Adrenal gland (tissue), 9 donors: ENCODE measurements at regions not wholly inside any gene's neighbourhood (a gene's known extent, or its start where the extent isn't known, plus 50 kb on each side); places are given as distances from the start of the nearest gene placed in this dataset.

Experiments used
- DNase-seq, 7 donors: peaks; one replicate each; pipeline ENCODE4 v3.0.0-alpha.2; 2019 to 2020
- H3K27ac ChIP-seq, 5 donors: fragments of 200-600 bp; sonication (generic) in 4 of 5; 1 replicate in 3 of 5; 2 replicates in 2 of 5; pipeline versions ENCODE4 v1.5.1 to v1.8.0; 2016 to 2020; ENCODE audit warnings: mild to moderate bottlenecking in 1 of 5
- H3K27me3 ChIP-seq: fragments of 200-600 bp; 2 replicates; pipeline ENCODE4 v1.8.0; 2021
- H3K36me3 ChIP-seq, 2 donors: fragments of 200-600 bp; replicated peaks in 1 of 2; 1 replicate in 1 of 2; 2 replicates in 1 of 2; pipeline versions ENCODE4 v1.5.1 to v1.8.0; 2018 to 2022
- H3K4me1 ChIP-seq, 2 donors: fragments of 200-600 bp; replicated peaks in 1 of 2; 1 replicate in 1 of 2; 2 replicates in 1 of 2; pipeline versions ENCODE4 v1.5.1 to v1.8.0; 2018 to 2021
- H3K4me3 ChIP-seq, 4 donors: fragments of 200-600 bp; sonication (generic) in 3 of 4; one replicate each; pipeline ENCODE4 v1.5.1; 2016 to 2018
- H3K9me3 ChIP-seq, 3 donors: fragments of 200-600 bp; sonication (generic) in 1 of 3; replicated peaks in 1 of 3; 1 replicate in 2 of 3; 2 replicates in 1 of 3; pipeline versions ENCODE4 v1.5.1 to v1.8.0; 2016 to 2021
- CTCF ChIP-seq, 6 experiments: fragments of 450-650 bp in 4 of 6; fragments of 200-600 bp in 2 of 6; sonication (generic) in 1 of 6; IDR thresholded peaks; 1 replicate in 5 of 6; 2 replicates in 1 of 6; pipeline versions ENCODE4 v1.5.1 to v1.8.0; 2016 to 2021; ENCODE audit warnings: antibody characterized with exemption in 6 of 6, mild to moderate bottlenecking in 2 of 6, moderate library complexity in 1 of 6
- POLR2A ChIP-seq, 2 donors: fragments of 450-650 bp; IDR thresholded peaks; one replicate each; pipeline ENCODE4 v1.6.1; 2017; ENCODE audit warnings: antibody characterized with exemption in 2 of 2, mild to moderate bottlenecking in 2 of 2, moderate library complexity in 1 of 2
- WGBS, 4 donors: extraction: QIAGEN DNeasy Blood & Tissue Kit in 2 of 4; methylation state at CpG; one replicate each; pipeline versions ENCODE4 v1.1.5 to v1.1.7; 2013 to 2017; 5-methylcytosine and 5-hydroxymethylcytosine counted together
- intact Hi-C, 2 donors: fragments of 100-400 bp; cut with DNase I; formaldehyde crosslinking; loops; one replicate each; pipeline versions ENCODE4 v1.14.1 to v1.15.0; 2022 to 2023
- donor health status: healthy with polysubstance abuse.
- donor health status: Bipolar disorder and iron deficiency.
- donor health status: DM: yes; HTN: yes; CAD: no.
- donor health status: DM: no; HTN: no; CAD: no.
- donor health status: DM: no; HTN: no; CAD: no.

GRCh38 chr6:163655217-163656121 is 241.0 kb downstream of the QKI start:
- no peak for TF ChIP-seq POLR2A (IDR thresholded peaks at IDR 0.05)
- no peak for TF ChIP-seq CTCF (IDR thresholded peaks at IDR 0.05)
- peak in 1 of 7 donors; percentile 5 for DNase-seq
- Histone ChIP-seq H3K36me3 (no peaks in the 10 kb centered on the region), H3K4me1 (no peaks in the 10 kb centered on the region), H3K27me3 (no peaks in the 10 kb centered on the region), H3K27ac (no peak overlapping the region), H3K4me3 (no peak overlapping the region), H3K9me3 (no peaks in the 10 kb centered on the region)
- 74 to 85% (median 84%) methylated on average over 7 of the region's 7 CpGs for WGBS, 4 donors
- intact Hi-C loops, result no loop called here

GRCh38 chr6:163651915-163652668 is 237.6 kb downstream of the QKI start:
- Histone ChIP-seq H3K27ac (no peak overlapping the region), H3K27me3 (no peaks in the 10 kb centered on the region), H3K4me3 (no peak overlapping the region), H3K4me1 (no peaks in the 10 kb centered on the region), H3K36me3 (no peaks in the 10 kb centered on the region), H3K9me3 (no peaks in the 10 kb centered on the region)
- TF ChIP-seq CTCF (IDR thresholded peaks at IDR 0.05), result no peak
- no peak for TF ChIP-seq POLR2A (IDR thresholded peaks at IDR 0.05)
- WGBS, 4 donors, result 82 to 89% (median 87%) methylated on average over 7 of the region's 7 CpGs
- intact Hi-C loops, result no loop called here
- peak in 1 of 7 donors; percentile 23 for DNase-seq

- intact Hi-C loops, result no loop called here
- H3K4me1 ChIP-seq, result no peaks in the 10 kb centered on the region
- no peaks in the 10 kb centered on the region for H3K27me3 ChIP-seq
- H3K4me3 ChIP-seq, result no peak overlapping the region
- no peaks in the 10 kb centered on the region for H3K36me3 ChIP-seq
- TF ChIP-seq CTCF (IDR thresholded peaks at IDR 0.05) (no peak), POLR2A (IDR thresholded peaks at IDR 0.05) (no peak)
- H3K9me3 ChIP-seq, result no peaks in the 10 kb centered on the region
- 83 to 92% (median 87%) methylated on average over 3 of the region's 3 CpGs for WGBS, 4 donors
- no peak overlapping the region for H3K27ac ChIP-seq
- no peak for DNase-seq
Measured at GRCh38 chr6:163651426-163651825, 236.9 kb downstream of the QKI start.

GRCh38 chr6:163648868-163649267 is 234.3 kb downstream of the QKI start:
- H3K9me3 ChIP-seq, result no peaks in the 10 kb centered on the region
- no peak overlapping the region for H3K4me3 ChIP-seq
- H3K27me3 ChIP-seq, result no peaks in the 10 kb centered on the region
- WGBS, 4 donors, result 60 to 88% (median 82%) methylated on average over 1 to 8 of the region's 8 CpGs
- no peak for DNase-seq
- H3K27ac ChIP-seq, result no peak overlapping the region
- H3K36me3 ChIP-seq, result no peaks in the 10 kb centered on the region
- no peak for TF ChIP-seq CTCF (IDR thresholded peaks at IDR 0.05)
- TF ChIP-seq POLR2A (IDR thresholded peaks at IDR 0.05), result no peak
- intact Hi-C loops, result no loop called here
- H3K4me1 ChIP-seq, result no peaks in the 10 kb centered on the region
